Endothelial cell of umbilical vein (primary cell): ENCODE measurements at regions not wholly inside any gene's neighbourhood (a gene's known extent, or its start where the extent isn't known, plus 50 kb on each side); places are given as distances from the start of the nearest gene placed in this dataset.

Experiments
- BruUV-seq: library from RNA; stranded (reverse); fragments of 400-500 nt; replicated peaks from 2 replicates; lab custom pipeline; 2021; lab: Mats Ljungman, UMichigan
- CTCF ChIA-PET: fragments of 300-600, 350-600 bp; sonication (Branson Sonifier 250); formaldehyde crosslinking; loops from one replicate; lab custom pipeline; 2021; ENCODE audit warnings: antibody characterized with exemption, inconsistent platforms; lab: Charles Lee
- POLR2A ChIA-PET: fragments of 300-600, 350-600 bp; sonication (Branson Sonifier 250); formaldehyde crosslinking; loops from one replicate; lab custom pipeline; 2021; ENCODE audit warnings: antibody characterized with exemption, inconsistent platforms; lab: Charles Lee
- DNase-seq: peaks from one replicate; pipeline ENCODE4 v3.0.0-alpha.2; 2011; ENCODE audit warnings: low read depth, low spot score
- FAIRE-seq: peaks from 2 replicates; lab custom pipeline; 2011; peaks lifted over from hg19 to GRCh38; lab: Jason Lieb, UNC
- H2AFZ ChIP-seq: 2 replicates; pipeline ENCODE4 v1.6.0; 2012; ENCODE audit warnings: low read depth, low read length, control low read depth, inconsistent platforms
- H3K27ac ChIP-seq: 2 replicates; pipeline ENCODE4 v1.5.1; 2011; ENCODE audit warnings: low read depth, mild to moderate bottlenecking, control low read depth, low read length, moderate library complexity; ENCODE audit not compliant: insufficient read depth
- H3K27me3 ChIP-seq, 2 experiments: 2 replicates each; pipeline versions ENCODE4 v1.6.0 to v1.6.1; 2011; ENCODE audit warnings: low read length in 2 of 2, mixed read lengths in 1 of 2; ENCODE audit not compliant: control insufficient read depth in 2 of 2, insufficient read depth in 2 of 2
- H3K36me3 ChIP-seq, 2 experiments: 2 replicates in 1 of 2; 3 replicates in 1 of 2; pipeline ENCODE4 v1.5.1; 2011; ENCODE audit warnings: low read length in 2 of 2, mild to moderate bottlenecking in 1 of 2, moderate library complexity in 1 of 2; ENCODE audit not compliant: control insufficient read depth in 2 of 2, insufficient read depth in 2 of 2; ENCODE audit errors: extremely low read depth in 1 of 2
- H3K4me1 ChIP-seq: 3 replicates; pipeline ENCODE4 v1.5.1; 2011; ENCODE audit warnings: mild to moderate bottlenecking, low read length; ENCODE audit not compliant: control insufficient read depth, insufficient read depth; ENCODE audit errors: extremely low read depth
- H3K4me2 ChIP-seq: 2 replicates; pipeline ENCODE4 v1.6.1; 2011; ENCODE audit warnings: low read length, control low read depth, mixed read lengths; ENCODE audit not compliant: insufficient read depth
- H3K4me3 ChIP-seq, 3 experiments: fragments of 200-600 bp in 1 of 3; sonication (generic), shearing (Covaris generic) in 1 of 3; replicated peaks in 1 of 3; 2 replicates each; pipeline ENCODE4 v1.5.1; 2011 to 2016; ENCODE audit warnings: control low read depth in 3 of 3, low read length in 3 of 3, mild to moderate bottlenecking in 2 of 3, inconsistent platforms in 1 of 3, low read depth in 1 of 3, moderate library complexity in 1 of 3; ENCODE audit not compliant: insufficient read depth in 1 of 3
- H3K79me2 ChIP-seq: 2 replicates; pipeline ENCODE4 v1.6.0; 2012; ENCODE audit warnings: low read length, inconsistent platforms; ENCODE audit not compliant: control insufficient read depth, insufficient read depth
- H3K9ac ChIP-seq: replicated peaks from 2 replicates; pipeline ENCODE3; 2011; ENCODE audit warnings: low read length, control low read depth; ENCODE audit not compliant: insufficient read depth; ENCODE audit errors: extremely low read depth
- H3K9me1 ChIP-seq: replicated peaks from 3 replicates; pipeline ENCODE4 v1.6.0; 2011; ENCODE audit warnings: mild to moderate bottlenecking, low read length; ENCODE audit not compliant: control insufficient read depth, insufficient read depth; ENCODE audit errors: extremely low read depth
- H3K9me3 ChIP-seq: replicated peaks from 2 replicates; pipeline ENCODE4 v1.5.1; 2012; ENCODE audit warnings: low read length, inconsistent platforms; ENCODE audit not compliant: control insufficient read depth, insufficient read depth
- H4K20me1 ChIP-seq: replicated peaks from 2 replicates; pipeline ENCODE3; 2011; ENCODE audit warnings: mild to moderate bottlenecking, low read length; ENCODE audit not compliant: control insufficient read depth, insufficient read depth; ENCODE audit errors: extremely low read depth
- CTCF ChIP-seq, 2 donors: IDR thresholded peaks; 1 replicate in 1 of 2; 2 replicates in 1 of 2; pipeline ENCODE4 v1.5.1; 2011; ENCODE audit warnings: low read length in 2 of 2, mild to moderate bottlenecking in 2 of 2, moderate library complexity in 2 of 2, control low read depth in 1 of 2, inconsistent platforms in 1 of 2, low read depth in 1 of 2; ENCODE audit not compliant: insufficient read depth in 1 of 2; ENCODE audit errors: extremely low read depth in 1 of 2
- EZH2 ChIP-seq: IDR thresholded peaks from 2 replicates; pipeline ENCODE4 v1.6.1; 2012; ENCODE audit warnings: borderline replicate concordance, low read depth, mild to moderate bottlenecking, moderate library complexity, low read length, inconsistent platforms; ENCODE audit not compliant: severe bottlenecking
- FOS ChIP-seq: IDR thresholded peaks from 2 replicates; pipeline ENCODE4 v1.6.1; 2011; ENCODE audit warnings: mild to moderate bottlenecking, low read length, moderate library complexity, borderline replicate concordance; ENCODE audit not compliant: insufficient read depth
- GATA2 ChIP-seq: IDR thresholded peaks from 2 replicates; pipeline ENCODE4 v1.7.0; 2011; ENCODE audit warnings: low read depth, mild to moderate bottlenecking, moderate library complexity, mixed read lengths, low read length; ENCODE audit not compliant: insufficient read length, insufficient read depth
- JUN ChIP-seq: IDR thresholded peaks from 2 replicates; pipeline ENCODE4 v1.6.1; 2011; ENCODE audit warnings: borderline replicate concordance, low read depth; ENCODE audit not compliant: insufficient read length, insufficient read depth
- MAX ChIP-seq: IDR thresholded peaks from 2 replicates; pipeline ENCODE4 v1.6.1; 2011; ENCODE audit not compliant: insufficient read depth, insufficient read length
- MYC ChIP-seq: IDR thresholded peaks from one replicate; pipeline ENCODE4 v1.6.1; 2011; ENCODE audit warnings: mild to moderate bottlenecking, low read depth, low read length
- POLR2A ChIP-seq: IDR thresholded peaks from 2 replicates; pipeline ENCODE4 v1.6.1; 2012; ENCODE audit warnings: low read depth, mild to moderate bottlenecking, control low read depth, low read length
- POLR2AphosphoS5 ChIP-seq: IDR thresholded peaks from 2 replicates; pipeline ENCODE4 v1.6.1; 2012; ENCODE audit warnings: low read depth, mild to moderate bottlenecking, control low read depth, low read length, moderate library complexity; ENCODE audit not compliant: insufficient read depth
- dilution Hi-C: fragments of 300-500 bp; cut with MboI; formaldehyde crosslinking; loops from one replicate; pipeline ENCODE4 v1.15.0; 2019; ENCODE audit warnings: low sequenced_read_pairs; ENCODE audit not compliant: extremely low pct_ligation_motif_present
- intact Hi-C: fragments of 100-400 bp; cut with micrococcal nuclease; formaldehyde crosslinking; loops from one replicate; pipeline ENCODE4 v1.10.0; 2022

- Histone ChIP-seq H3K4me2 (no peak overlapping the region), H3K9me3 (peaks cover 4% of the 10 kb centered on the region), H2AFZ (no peak overlapping the region), H3K9me1 (no peaks in the 10 kb centered on the region), H3K27ac (no peak overlapping the region), H3K27me3 (no peaks in the 10 kb centered on the region), H3K36me3 (no peaks in the 10 kb centered on the region), H3K4me1 (no peaks in the 10 kb centered on the region), H3K79me2 (no peaks in the 10 kb centered on the region), H3K4me3 (no peak overlapping the region), H3K9ac (no peak overlapping the region), H4K20me1 (no peaks in the 10 kb centered on the region)
- dilution Hi-C loops, result no loop called here
- no peak for DNase-seq
- no peak for FAIRE-seq
- ChIA-PET CTCF (no interaction called here), POLR2A (no interaction called here)
- TF ChIP-seq EZH2, result no peak
- intact Hi-C loops, result no loop called here
- no TSS peak for BruUV-seq
These were observed 1005.5 kb downstream of the ARAP2 start for GRCh38 chr4:35238793-35239192.

GRCh38 chr4:35246493-35246892 is 997.8 kb downstream of the ARAP2 start:
- H4K20me1 ChIP-seq, result no peaks in the 10 kb centered on the region
- no peaks in the 10 kb centered on the region for H3K27me3 ChIP-seq
- H3K4me1 ChIP-seq, result no peaks in the 10 kb centered on the region
- ChIA-PET CTCF (no interaction called here), POLR2A (no interaction called here)
- no peaks in the 10 kb centered on the region for H3K9me1 ChIP-seq
- H2AFZ ChIP-seq, result no peak overlapping the region
- no peak overlapping the region for H3K27ac ChIP-seq
- H3K9ac ChIP-seq, result no peak overlapping the region
- H3K79me2 ChIP-seq, result no peaks in the 10 kb centered on the region
- intact Hi-C loops, result no loop called here
- no peak for DNase-seq
- TF ChIP-seq CTCF (IDR thresholded peaks at IDR 0.05; ENCODE audit: extremely low read depth in 1 of 2, insufficient read depth in 1 of 2, low read depth in 1 of 2, low read length in 2 of 2) (no peak), MAX (no peak), GATA2 (no peak), POLR2AphosphoS5 (no peak), EZH2 (no peak), FOS (no peak), POLR2A (no peak), JUN (no peak), MYC (no peak)
- no peak overlapping the region for H3K4me3 ChIP-seq
- H3K36me3 ChIP-seq, result no peaks in the 10 kb centered on the region
- BruUV-seq, result no TSS peak
- peaks cover 2% of the 10 kb centered on the region for H3K9me3 ChIP-seq
- FAIRE-seq, result no peak
- dilution Hi-C loops, result no loop called here
- H3K4me2 ChIP-seq, result no peak overlapping the region
